Adrenal gland (tissue), 9 donors: ENCODE measurements at regions not wholly inside any gene's neighbourhood (a gene's known extent, or its start where the extent isn't known, plus 50 kb on each side); places are given as distances from the start of the nearest gene placed in this dataset.

Source experiments
- DNase-seq, 7 donors: peaks; one replicate each; pipeline ENCODE4 v3.0.0-alpha.2; 2019 to 2020
- H3K27ac ChIP-seq, 5 donors: fragments of 200-600 bp; sonication (generic) in 4 of 5; 1 replicate in 3 of 5; 2 replicates in 2 of 5; pipeline versions ENCODE4 v1.5.1 to v1.8.0; 2016 to 2020; ENCODE audit warnings: mild to moderate bottlenecking in 1 of 5
- H3K27me3 ChIP-seq: fragments of 200-600 bp; 2 replicates; pipeline ENCODE4 v1.8.0; 2021
- H3K36me3 ChIP-seq, 2 donors: fragments of 200-600 bp; replicated peaks in 1 of 2; 1 replicate in 1 of 2; 2 replicates in 1 of 2; pipeline versions ENCODE4 v1.5.1 to v1.8.0; 2018 to 2022
- H3K4me1 ChIP-seq, 2 donors: fragments of 200-600 bp; replicated peaks in 1 of 2; 1 replicate in 1 of 2; 2 replicates in 1 of 2; pipeline versions ENCODE4 v1.5.1 to v1.8.0; 2018 to 2021
- H3K4me3 ChIP-seq, 4 donors: fragments of 200-600 bp; sonication (generic) in 3 of 4; one replicate each; pipeline ENCODE4 v1.5.1; 2016 to 2018
- H3K9me3 ChIP-seq, 3 donors: fragments of 200-600 bp; sonication (generic) in 1 of 3; replicated peaks in 1 of 3; 1 replicate in 2 of 3; 2 replicates in 1 of 3; pipeline versions ENCODE4 v1.5.1 to v1.8.0; 2016 to 2021
- POLR2A ChIP-seq, 2 donors: fragments of 450-650 bp; IDR thresholded peaks; one replicate each; pipeline ENCODE4 v1.6.1; 2017; ENCODE audit warnings: antibody characterized with exemption in 2 of 2, mild to moderate bottlenecking in 2 of 2, moderate library complexity in 1 of 2
- WGBS, 4 donors: extraction: QIAGEN DNeasy Blood & Tissue Kit in 2 of 4; methylation state at CpG; one replicate each; pipeline versions ENCODE4 v1.1.5 to v1.1.7; 2013 to 2017; 5-methylcytosine and 5-hydroxymethylcytosine counted together
- intact Hi-C, 2 donors: fragments of 100-400 bp; cut with DNase I; formaldehyde crosslinking; loops; one replicate each; pipeline versions ENCODE4 v1.14.1 to v1.15.0; 2022 to 2023
- TF ChIP-seq, protein P1 (sequence below), 6 experiments: fragments of 450-650 bp in 4 of 6; fragments of 200-600 bp in 2 of 6; sonication (generic) in 1 of 6; IDR thresholded peaks; 1 replicate in 5 of 6; 2 replicates in 1 of 6; pipeline versions ENCODE4 v1.5.1 to v1.8.0; 2016 to 2021; ENCODE audit warnings: antibody characterized with exemption in 6 of 6, mild to moderate bottlenecking in 2 of 6, moderate library complexity in 1 of 6
- donor health status: healthy with polysubstance abuse.
- donor health status: Bipolar disorder and iron deficiency.
- donor health status: DM: yes; HTN: yes; CAD: no.
- donor health status: DM: no; HTN: no; CAD: no.
- donor health status: DM: no; HTN: no; CAD: no.

DNA sequence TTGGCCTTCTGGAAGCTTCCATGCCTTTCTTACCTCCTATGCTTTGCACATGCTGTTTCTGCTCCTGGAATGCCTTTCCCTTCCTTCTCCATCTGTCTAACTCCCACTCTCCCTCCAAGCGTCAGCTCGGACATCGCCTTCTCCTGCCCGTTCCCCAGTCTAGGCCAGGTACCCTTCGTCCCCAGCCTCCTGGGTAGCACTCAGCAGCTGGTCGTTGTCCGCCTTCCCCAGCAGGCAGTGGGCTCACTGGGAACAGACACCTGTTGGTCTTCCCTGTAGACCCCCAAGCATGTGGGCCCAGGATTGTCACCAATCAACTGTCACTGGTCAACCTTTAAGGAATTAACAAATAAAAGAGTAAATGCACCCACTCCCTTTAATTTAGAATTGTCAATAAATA, 202.2 kb downstream of the RGS3 start:
- WGBS, 4 donors, result 92 to 98% (median 93%) methylated on average over 7 of the region's 7 CpGs
- H3K4me3 ChIP-seq, result no peak overlapping the region
- H3K36me3 ChIP-seq, result no peaks in the 10 kb centered on the region
- TF ChIP-seq POLR2A (IDR thresholded peaks at IDR 0.05), result no peak
- TF ChIP-seq, protein P1, sequence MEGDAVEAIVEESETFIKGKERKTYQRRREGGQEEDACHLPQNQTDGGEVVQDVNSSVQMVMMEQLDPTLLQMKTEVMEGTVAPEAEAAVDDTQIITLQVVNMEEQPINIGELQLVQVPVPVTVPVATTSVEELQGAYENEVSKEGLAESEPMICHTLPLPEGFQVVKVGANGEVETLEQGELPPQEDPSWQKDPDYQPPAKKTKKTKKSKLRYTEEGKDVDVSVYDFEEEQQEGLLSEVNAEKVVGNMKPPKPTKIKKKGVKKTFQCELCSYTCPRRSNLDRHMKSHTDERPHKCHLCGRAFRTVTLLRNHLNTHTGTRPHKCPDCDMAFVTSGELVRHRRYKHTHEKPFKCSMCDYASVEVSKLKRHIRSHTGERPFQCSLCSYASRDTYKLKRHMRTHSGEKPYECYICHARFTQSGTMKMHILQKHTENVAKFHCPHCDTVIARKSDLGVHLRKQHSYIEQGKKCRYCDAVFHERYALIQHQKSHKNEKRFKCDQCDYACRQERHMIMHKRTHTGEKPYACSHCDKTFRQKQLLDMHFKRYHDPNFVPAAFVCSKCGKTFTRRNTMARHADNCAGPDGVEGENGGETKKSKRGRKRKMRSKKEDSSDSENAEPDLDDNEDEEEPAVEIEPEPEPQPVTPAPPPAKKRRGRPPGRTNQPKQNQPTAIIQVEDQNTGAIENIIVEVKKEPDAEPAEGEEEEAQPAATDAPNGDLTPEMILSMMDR (IDR thresholded peaks at IDR 0.05), result no peak
- DNase-seq, result peak in 1 of 7 donors; percentile 13
- H3K4me1 ChIP-seq, result peaks cover 0 to 10% of the 10 kb centered on the region in 2 donors
- no peaks in the 10 kb centered on the region for H3K9me3 ChIP-seq
- intact Hi-C loops, result no loop called here
- no peak overlapping the region for H3K27ac ChIP-seq
- no peaks in the 10 kb centered on the region for H3K27me3 ChIP-seq

DNA sequence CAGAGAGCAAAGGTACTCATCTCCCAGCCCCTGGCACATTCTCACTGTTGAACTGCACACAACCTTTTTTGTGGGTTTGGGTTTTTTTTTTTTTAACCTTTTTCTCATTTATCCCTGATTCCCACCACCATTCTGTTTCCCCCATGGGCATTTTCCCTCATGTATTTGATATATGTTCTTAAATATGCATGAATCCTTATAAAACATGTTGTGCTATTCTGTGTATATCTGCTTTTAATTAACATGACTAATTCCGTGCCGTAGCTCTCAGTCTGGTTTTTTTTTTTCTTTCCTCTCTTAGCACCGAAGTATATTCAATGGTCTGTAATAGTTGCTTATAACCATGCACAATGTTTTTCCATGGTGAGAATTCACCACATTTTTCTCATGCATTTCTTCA, 204.5 kb downstream of the RGS3 start:
- DNase-seq, result no peak
- Histone ChIP-seq H3K27me3 (no peaks in the 10 kb centered on the region), H3K4me3 (no peak overlapping the region), H3K4me1 (peaks cover 0 to 10% of the 10 kb centered on the region in 2 donors), H3K9me3 (no peaks in the 10 kb centered on the region), H3K27ac (no peak overlapping the region), H3K36me3 (no peaks in the 10 kb centered on the region)
- TF ChIP-seq, protein P1 (IDR thresholded peaks at IDR 0.05), result no peak
- no peak for TF ChIP-seq POLR2A (IDR thresholded peaks at IDR 0.05)
- WGBS, 4 donors, result 74 to 90% (median 86%) methylated on average over 3 of the region's 3 CpGs
- intact Hi-C loops, result no loop called here

DNA sequence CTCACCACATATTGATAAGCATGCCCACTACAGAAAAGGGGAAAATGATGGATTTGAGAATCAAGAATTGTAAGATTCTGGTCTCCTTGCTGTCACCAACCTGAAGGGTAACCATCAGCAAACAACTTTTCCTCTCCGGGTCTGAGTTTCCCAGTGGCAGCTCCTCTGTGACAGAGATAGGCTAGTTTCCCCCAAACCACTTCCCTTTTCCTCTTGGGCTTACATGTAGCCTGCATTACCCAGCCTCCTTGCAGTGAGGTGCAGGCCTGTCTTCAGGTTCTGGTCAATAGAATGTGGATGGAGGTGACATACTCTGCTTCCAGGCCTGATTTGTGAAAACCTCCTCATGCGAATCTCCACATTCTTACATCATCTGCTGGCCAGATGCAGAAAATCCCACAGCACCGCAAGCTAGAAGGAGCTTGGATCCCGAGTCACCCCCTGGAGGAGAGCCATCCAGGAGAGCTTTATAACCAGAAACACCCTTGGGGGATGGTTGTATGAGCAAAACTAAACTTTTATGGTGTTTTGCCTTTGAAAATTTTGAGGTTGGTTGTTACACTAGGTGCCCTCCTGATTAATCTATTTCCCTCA, 206.1 kb downstream of the RGS3 start:
- no peak overlapping the region for H3K27ac ChIP-seq
- no peaks in the 10 kb centered on the region for H3K36me3 ChIP-seq
- no peaks in the 10 kb centered on the region for H3K27me3 ChIP-seq
- WGBS, 4 donors, result 84 to 96% (median 91%) methylated on average over 4 of the region's 4 CpGs
- intact Hi-C loops, result no loop called here
- DNase-seq, result no peak
- no peaks in the 10 kb centered on the region for H3K9me3 ChIP-seq
- TF ChIP-seq, protein P1 (IDR thresholded peaks at IDR 0.05), result no peak
- TF ChIP-seq POLR2A (IDR thresholded peaks at IDR 0.05), result no peak
- no peak overlapping the region for H3K4me3 ChIP-seq
- H3K4me1 ChIP-seq, result peaks cover 0 to 3% of the 10 kb centered on the region in 2 donors

DNA sequence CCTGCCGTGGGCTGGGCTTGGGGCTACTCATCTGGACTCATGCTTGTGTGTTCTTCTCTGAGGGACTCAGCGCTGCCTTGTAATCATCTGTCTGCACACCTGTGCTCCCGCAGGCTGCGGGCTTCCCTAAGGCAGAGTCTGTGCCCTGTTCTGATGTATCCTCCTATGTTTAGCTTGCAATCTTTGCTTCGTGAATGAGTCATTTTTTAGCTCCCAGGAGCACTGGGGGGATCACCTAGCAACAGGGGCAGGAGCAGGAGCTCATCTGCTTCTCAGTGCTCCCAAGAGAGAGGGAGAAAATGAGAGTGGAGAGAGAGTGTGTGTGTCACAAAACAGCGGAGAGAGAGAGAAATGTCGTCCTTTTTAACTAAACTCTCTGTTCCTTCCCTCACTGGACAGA, 202.4 kb upstream of the ZNF618 start:
- no peaks in the 10 kb centered on the region for H3K27me3 ChIP-seq
- peaks cover 0 to 16% of the 10 kb centered on the region in 2 donors for H3K4me1 ChIP-seq
- no peak overlapping the region for H3K4me3 ChIP-seq
- TF ChIP-seq, protein P1 (IDR thresholded peaks at IDR 0.05), result no peak
- no peak for TF ChIP-seq POLR2A (IDR thresholded peaks at IDR 0.05)
- DNase-seq, result no peak
- peak overlapping the region in 1 of 5 donors; percentile 94 for H3K27ac ChIP-seq
- intact Hi-C loops, result no loop called here
- H3K9me3 ChIP-seq, result no peaks in the 10 kb centered on the region
- H3K36me3 ChIP-seq, result no peaks in the 10 kb centered on the region
- WGBS, 4 donors, result 66 to 78% (median 74%) methylated on average over 7 of the region's 7 CpGs
